ENCODE measurements at regions not wholly inside any gene's neighbourhood (a gene's known extent, or its start where the extent isn't known, plus 50 kb on each side); places are given as distances from the start of the nearest gene placed in this dataset.
"Not testable (repeated sequence)": the region's sequence is repeated elsewhere in the genome, so short reads cannot be mapped to it uniquely, and the experiment has no call there.

DNA sequence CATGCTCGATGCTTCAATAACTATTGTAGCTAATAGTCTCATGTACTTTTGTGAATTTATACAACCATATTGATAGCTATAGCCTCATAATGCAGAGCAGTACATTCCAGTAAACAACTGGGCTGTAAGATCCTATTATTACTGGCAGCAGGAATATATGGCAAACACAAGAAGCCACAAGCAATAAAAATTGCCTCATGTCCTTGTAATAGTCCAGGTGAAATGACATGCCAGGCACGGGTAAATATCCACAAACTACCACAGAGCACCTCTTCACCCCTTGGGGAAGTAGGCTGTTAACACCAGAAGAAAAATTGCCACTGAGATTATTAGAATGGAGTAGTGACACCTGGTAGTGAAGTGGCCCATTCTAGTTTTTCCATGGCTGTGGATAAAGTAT lies 158.3 kb downstream of the MTX2 start:
- DNase-seq, result no peak

DNA sequence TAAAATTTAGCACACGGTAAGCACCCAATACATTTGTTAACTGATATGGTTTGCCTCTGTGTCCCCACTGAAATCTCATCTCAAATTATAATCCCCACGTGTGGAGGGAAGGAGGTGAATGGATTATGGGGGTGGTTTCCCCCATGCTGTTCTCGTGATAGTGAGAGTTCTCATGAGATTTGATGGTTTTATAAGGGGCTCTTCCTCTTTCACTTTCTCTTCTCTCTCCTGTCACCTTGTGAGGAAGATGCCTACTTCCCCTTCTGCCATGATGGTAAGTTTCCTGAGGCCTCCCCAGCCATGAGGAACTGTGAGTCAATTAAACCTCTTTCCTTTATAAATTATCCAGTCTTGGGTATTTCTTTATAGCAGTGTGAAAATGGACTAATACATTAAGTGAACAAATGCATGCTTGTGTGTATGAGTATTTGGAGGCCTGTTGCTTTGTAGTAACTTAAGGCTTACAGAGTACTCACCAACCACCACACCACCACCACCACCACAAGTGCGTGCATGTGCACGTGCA lies 159.8 kb downstream of the MTX2 start:
- not testable (repeated sequence) for DNase-seq

- DNase-seq, result no peak
Measured at GRCh38 chr2:176432434-176432833, 163.2 kb downstream of the MTX2 start.

GRCh38 chr2:176435729-176436128 lies 166.5 kb downstream of the MTX2 start:
- no peak for DNase-seq

DNA sequence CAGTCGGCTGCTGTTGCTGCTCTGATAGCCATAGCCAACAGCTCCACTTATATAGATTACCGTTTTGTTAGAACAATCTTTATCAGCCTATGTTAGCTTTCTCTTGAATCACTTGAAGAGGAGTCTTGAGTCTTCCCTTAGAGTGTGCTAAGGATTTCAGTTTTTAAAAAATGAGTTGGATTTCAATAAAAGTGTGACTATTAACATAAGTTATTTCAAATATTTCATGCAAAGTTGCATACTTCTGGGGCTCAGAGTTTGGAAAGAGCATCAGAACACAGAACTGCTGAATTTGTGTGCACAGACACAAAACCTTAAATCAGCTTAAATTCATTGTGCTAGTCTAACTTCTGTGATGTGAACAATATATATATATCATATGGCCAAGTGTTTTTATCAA lies 174.7 kb downstream of the MTX2 start:
- DNase-seq, result no peak

DNA sequence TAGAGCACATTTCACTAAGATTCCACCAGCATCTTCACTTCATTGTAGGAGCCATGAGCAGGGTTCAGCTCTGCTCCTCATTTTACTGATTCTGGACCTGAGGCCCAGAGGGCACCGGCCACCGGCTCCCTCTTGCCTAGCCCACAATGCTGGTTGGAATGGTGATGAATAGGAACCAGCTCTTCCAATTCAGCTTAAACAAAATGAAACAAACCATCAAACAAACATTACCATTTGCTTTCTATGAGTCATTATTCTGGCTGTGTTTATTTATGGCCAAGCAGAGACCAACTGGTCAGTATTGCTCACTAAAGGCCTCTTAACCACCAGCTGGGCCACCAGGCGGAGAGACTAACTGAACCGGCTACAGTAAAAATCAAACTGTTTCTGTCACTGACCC lies 176.7 kb downstream of the MTX2 start:
- no peak for DNase-seq

- peak; percentile 10 to 46 for DNase-seq
Measured at GRCh38 chr2:176446718-176447414, 177.6 kb downstream of the MTX2 start.

DNA sequence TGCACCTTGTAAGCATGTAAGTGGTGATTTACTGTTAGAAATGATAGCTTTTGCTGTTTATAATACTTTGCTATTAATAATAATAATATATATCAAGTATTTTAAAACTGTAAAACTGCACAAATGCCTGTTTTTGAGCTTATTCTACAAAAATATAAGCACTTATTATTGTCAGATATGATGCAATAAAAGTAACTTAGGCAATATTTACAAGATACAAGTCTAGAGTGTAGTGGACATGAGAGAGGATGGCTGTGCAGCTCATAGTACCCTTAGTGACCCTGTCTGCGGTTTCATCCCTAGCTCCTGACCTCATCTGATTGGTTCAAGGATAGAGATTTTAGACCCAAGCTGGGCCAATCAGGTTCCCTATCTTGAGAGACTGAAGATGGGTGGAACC lies 178.4 kb downstream of the MTX2 start:
- DNase-seq, result no peak

- DNase-seq, result no peak
Measured at GRCh38 chr2:176449852-176450251, 180.6 kb downstream of the MTX2 start.

- no peak for DNase-seq
Measured at GRCh38 chr2:176453784-176454183, 184.5 kb downstream of the MTX2 start.

DNA sequence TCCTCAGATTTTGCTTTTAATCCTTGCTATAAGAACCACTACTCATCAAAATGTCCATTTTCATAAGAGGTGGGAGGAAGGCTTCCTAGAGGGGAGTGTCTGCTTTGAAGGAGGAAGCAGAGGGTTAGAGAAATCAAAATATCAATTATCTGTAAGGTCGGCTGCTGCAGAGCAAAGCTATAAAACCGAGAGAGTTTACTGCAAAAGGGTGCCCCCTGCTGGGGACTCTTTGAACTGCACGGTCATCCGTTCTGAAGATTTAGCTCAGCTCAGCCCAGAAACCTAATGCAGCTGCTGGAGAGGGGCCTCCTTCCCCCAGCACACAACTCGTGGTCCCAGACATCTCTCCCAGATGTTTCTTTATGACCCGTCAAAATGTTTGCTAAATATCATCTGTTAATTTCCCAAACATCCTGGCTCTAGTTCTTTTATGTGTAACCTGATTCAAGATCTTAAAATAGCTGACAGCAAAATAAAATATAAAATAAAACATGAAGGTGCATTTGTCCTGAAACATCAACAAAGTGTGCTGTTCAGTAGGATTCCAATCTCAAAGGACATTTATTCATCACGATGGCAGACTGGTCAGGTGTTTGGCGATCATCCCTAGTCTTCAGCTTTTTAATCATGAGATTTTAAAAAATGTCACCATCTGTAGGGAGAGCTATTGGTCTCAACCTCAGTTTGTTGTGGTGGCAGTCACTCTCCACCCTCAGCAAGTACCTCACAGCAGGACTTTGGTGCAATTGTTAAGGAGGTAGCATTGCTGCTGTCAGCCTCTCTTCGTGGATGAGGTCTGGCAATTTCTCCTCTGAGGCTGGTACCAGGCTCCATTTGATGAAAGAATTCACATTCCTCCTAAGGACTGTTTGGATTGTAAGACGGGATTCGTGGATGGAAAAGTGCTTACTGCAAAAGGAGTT lies 185.9 kb downstream of the MTX2 start:
- DNase-seq, result peak; percentile 37 to 91

GRCh38 chr2:176455816-176456291 lies 186.6 kb downstream of the MTX2 start:
- no peak for DNase-seq

- DNase-seq, result no peak
Measured at GRCh38 chr2:176457481-176457880, 188.2 kb downstream of the MTX2 start.

DNA sequence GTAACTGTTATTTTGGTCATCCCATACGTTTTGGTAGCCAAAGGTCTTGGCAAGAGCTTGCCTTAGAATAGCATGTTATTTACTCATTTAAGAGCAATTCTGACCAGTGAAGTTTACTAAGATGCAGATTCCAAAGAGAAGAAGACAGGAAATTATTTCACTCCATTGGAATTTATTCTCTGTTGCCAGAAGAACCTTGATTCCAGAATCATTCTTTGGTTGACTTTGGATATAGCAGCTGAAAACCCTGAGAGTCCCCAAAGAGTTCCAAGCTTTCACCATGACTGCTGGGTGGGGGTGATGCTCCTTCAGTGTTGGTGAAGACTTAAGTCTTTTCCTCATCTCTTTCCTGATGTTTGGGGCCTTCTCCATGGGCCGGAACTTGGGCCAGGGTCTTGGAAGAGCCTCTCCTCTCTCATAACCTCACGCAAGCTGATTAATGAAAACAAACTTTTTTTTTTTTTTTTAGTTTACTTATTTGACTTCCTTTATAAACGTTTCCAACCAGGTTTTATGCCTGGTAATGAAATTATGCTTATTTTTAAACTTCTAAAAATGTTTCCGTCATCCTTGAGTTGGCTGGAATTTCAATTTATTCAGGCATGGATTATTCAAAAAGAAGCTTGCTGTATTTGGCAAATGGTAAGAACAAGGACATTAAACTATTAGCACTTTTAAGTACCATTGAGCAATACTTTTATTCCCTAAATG lies 192.0 kb downstream of the MTX2 start:
- no peak for DNase-seq

- DNase-seq, result no peak
Measured at GRCh38 chr2:176461809-176462670, 192.8 kb downstream of the MTX2 start.

GRCh38 chr2:176463546-176463945 lies 194.3 kb downstream of the MTX2 start:
- DNase-seq, result no peak

DNA sequence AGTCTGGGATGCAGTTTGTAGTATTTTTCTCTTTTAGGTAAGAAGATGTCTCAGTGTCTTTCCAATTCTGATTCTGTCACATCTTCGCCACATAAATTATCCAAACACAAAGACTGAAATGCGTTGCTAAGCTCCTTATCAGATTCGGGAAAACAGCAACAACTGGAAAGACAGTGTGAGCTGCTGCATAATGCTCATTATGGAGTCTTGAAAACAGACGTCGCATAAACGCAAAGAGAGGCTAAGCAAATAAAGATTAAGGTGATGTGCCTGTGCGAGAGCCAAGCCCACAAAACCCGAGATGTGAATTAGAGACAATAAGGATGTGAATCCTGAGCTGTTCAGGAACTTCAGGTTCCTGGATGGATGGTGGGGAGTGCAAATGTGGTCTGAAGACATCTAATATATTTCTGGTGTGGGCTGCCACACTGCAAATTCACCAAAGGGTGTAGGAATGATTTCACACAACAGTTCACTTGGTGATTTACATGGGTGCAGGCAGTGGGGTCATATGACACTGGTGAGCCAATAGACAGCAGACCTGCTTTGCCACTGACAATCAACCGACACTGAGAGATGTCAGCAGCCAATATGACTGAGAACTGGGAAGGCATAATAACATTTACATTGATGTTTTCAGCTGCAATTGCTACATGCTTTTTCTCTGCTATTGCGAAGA lies 195.8 kb downstream of the MTX2 start:
- peak; percentile 82 to 88 for DNase-seq

DNA sequence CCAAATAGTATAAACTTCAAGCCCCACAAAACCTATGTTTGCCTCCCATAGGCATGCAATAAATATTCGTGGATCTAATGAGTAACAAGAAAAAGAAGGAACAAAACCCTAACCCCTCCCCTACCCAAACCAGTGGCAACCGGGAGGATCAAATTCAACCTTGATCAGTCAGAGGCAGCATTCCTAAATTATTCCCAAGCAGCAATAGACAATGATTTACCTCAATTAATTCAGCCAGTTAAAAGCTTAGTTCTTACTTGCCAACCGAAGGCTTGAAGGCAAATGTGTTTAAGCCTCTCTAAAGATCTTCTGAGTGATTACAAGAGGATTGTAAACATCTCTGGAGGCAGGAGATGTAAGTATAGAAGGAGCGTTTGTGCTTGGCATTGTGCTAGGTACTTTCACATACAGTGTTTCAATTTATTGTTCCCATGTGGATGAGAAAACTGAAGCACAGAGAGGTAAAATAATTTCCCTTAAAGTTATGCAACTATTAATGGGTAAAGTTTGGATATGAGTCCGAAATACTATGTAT lies 197.7 kb downstream of the MTX2 start:
- DNase-seq, result no peak

GRCh38 chr2:176467595-176467994 lies 198.4 kb downstream of the MTX2 start:
- no peak for DNase-seq

- DNase-seq, result peak in 1 of 2 experiments; percentile 68
Measured at GRCh38 chr2:176468457-176469113, 199.3 kb downstream of the MTX2 start.

DNA sequence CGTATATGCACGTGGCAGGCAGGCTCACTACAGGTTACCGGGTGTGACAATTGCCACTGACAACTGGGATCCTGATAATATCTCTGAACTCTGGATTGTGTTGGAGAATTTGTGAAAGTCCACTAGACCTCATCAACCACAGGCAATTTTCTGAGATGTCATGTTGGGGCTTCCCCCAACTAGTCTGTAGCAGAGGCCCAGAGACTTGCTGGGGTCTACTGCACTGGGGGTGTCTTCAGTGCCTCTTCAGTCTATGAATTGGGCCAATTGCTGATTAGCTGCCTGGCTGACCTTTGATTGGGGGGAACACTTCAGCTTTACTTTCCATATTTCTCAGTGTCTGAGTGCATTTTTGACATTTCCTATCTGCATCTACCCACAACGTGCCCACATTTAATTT lies 201.5 kb downstream of the MTX2 start:
- no peak for DNase-seq
